Tibial nerve (tissue), 4 donors: ENCODE measurements at regions not wholly inside any gene's neighbourhood (a gene's known extent, or its start where the extent isn't known, plus 50 kb on each side); places are given as distances from the start of the nearest gene placed in this dataset.

Experiments used
- DNase-seq, 2 donors: peaks; one replicate each; pipeline ENCODE4 v3.0.0-alpha.2; 2019; ENCODE audit warnings: low spot score in 2 of 2
- H3K27ac ChIP-seq, 4 donors: fragments of 200-600 bp; sonication (generic) in 3 of 4; one replicate each; pipeline ENCODE4 v1.5.1; 2017 to 2019; ENCODE audit warnings: mild to moderate bottlenecking in 1 of 4
- H3K27me3 ChIP-seq, 2 donors: fragments of 200-600 bp; sonication (generic) in 1 of 2; one replicate each; pipeline versions ENCODE4 v1.5.1 to v1.6.0; 2017 to 2019
- H3K36me3 ChIP-seq, 3 donors: fragments of 200-600 bp; sonication (generic); one replicate each; pipeline ENCODE4 v1.5.1; 2018 to 2019
- H3K4me1 ChIP-seq, 4 donors: fragments of 200-600 bp; sonication (generic) in 3 of 4; one replicate each; pipeline ENCODE4 v1.5.1; 2017 to 2019
- H3K4me3 ChIP-seq, 4 donors: fragments of 200-600 bp; sonication (generic) in 3 of 4; one replicate each; pipeline ENCODE4 v1.5.1; 2017 to 2019; ENCODE audit warnings: mild to moderate bottlenecking in 1 of 4, moderate library complexity in 1 of 4
- H3K9me3 ChIP-seq, 4 donors: fragments of 200-600 bp; sonication (generic) in 3 of 4; one replicate each; pipeline ENCODE4 v1.5.1; 2017 to 2019
- CTCF ChIP-seq, 5 experiments: fragments of 200-600 bp in 3 of 5; fragments of 450-650 bp in 2 of 5; sonication (generic) in 3 of 5; IDR thresholded peaks; one replicate each; pipeline ENCODE4 v1.5.1; 2016 to 2019; ENCODE audit warnings: antibody characterized with exemption in 5 of 5, mild to moderate bottlenecking in 3 of 5, moderate library complexity in 2 of 5
- EP300 ChIP-seq, 2 donors: sonication (generic); formaldehyde crosslinking; IDR thresholded peaks; one replicate each; pipeline ENCODE4 v1.6.1; 2017; ENCODE audit warnings: antibody characterized with exemption in 2 of 2, mild to moderate bottlenecking in 1 of 2
- POLR2A ChIP-seq, 2 donors: fragments of 450-650 bp; IDR thresholded peaks; one replicate each; pipeline ENCODE4 v1.6.1; 2017; ENCODE audit warnings: antibody characterized with exemption in 2 of 2, mild to moderate bottlenecking in 2 of 2, moderate library complexity in 2 of 2
- WGBS, 2 donors: methylation state at CpG; one replicate each; pipeline ENCODE4 v1.1.5; 2018; 5-methylcytosine and 5-hydroxymethylcytosine counted together

GRCh38 chr4:108519208-108519833 lies 101.1 kb upstream of the RPL34 start:
- Histone ChIP-seq H3K27me3 (no peaks in the 10 kb centered on the region), H3K4me3 (no peak overlapping the region), H3K36me3 (no peaks in the 10 kb centered on the region), H3K27ac (no peak overlapping the region), H3K9me3 (no peaks in the 10 kb centered on the region), H3K4me1 (peaks cover 0 to 14% (median 0%) of the 10 kb centered on the region in 4 donors)
- no peak for TF ChIP-seq POLR2A (IDR thresholded peaks at IDR 0.05)
- TF ChIP-seq EP300 (IDR thresholded peaks at IDR 0.05), result no peak
- no peak for TF ChIP-seq CTCF (IDR thresholded peaks at IDR 0.05)
- no peak for DNase-seq

GRCh38 chr4:108512615-108513505 lies 107.5 kb upstream of the RPL34 start:
- Histone ChIP-seq H3K4me1 (peaks cover 0 to 17% (median 0%) of the 10 kb centered on the region in 4 donors), H3K36me3 (no peaks in the 10 kb centered on the region), H3K9me3 (peaks cover 0 to 1% (median 0%) of the 10 kb centered on the region in 4 donors), H3K27me3 (no peaks in the 10 kb centered on the region), H3K27ac (no peak overlapping the region), H3K4me3 (no peak overlapping the region)
- peak in 1 of 2 donors; percentile 31 for DNase-seq
- 7 to 9% methylated on average over 17 of the region's 17 CpGs for WGBS, 2 donors
- TF ChIP-seq POLR2A (IDR thresholded peaks at IDR 0.05), result no peak
- peak in 4 of 5 experiments; percentile 9 to 52 (median 48) for TF ChIP-seq CTCF (IDR thresholded peaks at IDR 0.05)

- WGBS, 2 donors, result 43 to 52% methylated on average over 2 of the region's 2 CpGs
- TF ChIP-seq EP300 (IDR thresholded peaks at IDR 0.05) (no peak), CTCF (IDR thresholded peaks at IDR 0.05) (no peak), POLR2A (IDR thresholded peaks at IDR 0.05) (no peak)
- DNase-seq, result no peak
- Histone ChIP-seq H3K9me3 (peaks cover 0 to 10% (median 0%) of the 10 kb centered on the region in 4 donors), H3K4me3 (no peak overlapping the region), H3K36me3 (no peaks in the 10 kb centered on the region), H3K27me3 (no peaks in the 10 kb centered on the region), H3K27ac (no peak overlapping the region), H3K4me1 (peaks cover 0 to 17% (median 0%) of the 10 kb centered on the region in 4 donors)
Measured at GRCh38 chr4:108511618-108512017, 108.8 kb upstream of the RPL34 start.

- 61 to 73% methylated on average over 2 of the region's 2 CpGs for WGBS, 2 donors
- H3K4me3 ChIP-seq, result no peak overlapping the region
- H3K27ac ChIP-seq, result no peak overlapping the region
- no peaks in the 10 kb centered on the region for H3K27me3 ChIP-seq
- no peaks in the 10 kb centered on the region for H3K36me3 ChIP-seq
- H3K4me1 ChIP-seq, result no peaks in the 10 kb centered on the region
- TF ChIP-seq POLR2A (IDR thresholded peaks at IDR 0.05) (no peak), CTCF (IDR thresholded peaks at IDR 0.05) (no peak), EP300 (IDR thresholded peaks at IDR 0.05) (no peak)
- DNase-seq, result no peak
- H3K9me3 ChIP-seq, result peaks cover 0 to 14% (median under 1%) of the 10 kb centered on the region in 4 donors
Measured at GRCh38 chr4:108502356-108502755, 118.0 kb upstream of the RPL34 start.

- Histone ChIP-seq H3K27ac (no peak overlapping the region), H3K4me3 (no peak overlapping the region), H3K36me3 (no peaks in the 10 kb centered on the region), H3K4me1 (no peaks in the 10 kb centered on the region), H3K27me3 (no peaks in the 10 kb centered on the region), H3K9me3 (peaks cover 0 to 32% (median 3%) of the 10 kb centered on the region in 4 donors)
- no peak for DNase-seq
- TF ChIP-seq EP300 (IDR thresholded peaks at IDR 0.05) (no peak), POLR2A (IDR thresholded peaks at IDR 0.05) (no peak), CTCF (IDR thresholded peaks at IDR 0.05) (no peak)
- WGBS, 2 donors, result 69 to 82% methylated on average over 3 of the region's 3 CpGs
Measured at GRCh38 chr4:108498925-108499324, 121.5 kb upstream of the RPL34 start.
